GM23338 (cell line): ENCODE measurements at regions not wholly inside any gene's neighbourhood (a gene's known extent, or its start where the extent isn't known, plus 50 kb on each side); places are given as distances from the start of the nearest gene placed in this dataset.

Experiments used
- ATAC-seq: fragments of 200-7000 bp; cut with Tn5 transposase; 3 replicates; pipeline ENCODE4 v1.9.1; 2020
- DNase-seq: peaks from one replicate; pipeline ENCODE4 v3.0.0-alpha.2; 2015; ENCODE audit warnings: low spot score
- H2AFZ ChIP-seq: fragments of 200-600 bp; sonication (generic); 2 replicates; pipeline ENCODE4 v1.8.0; 2016; ENCODE audit warnings: antibody characterized with exemption, mild to moderate bottlenecking, moderate library complexity
- H3F3A ChIP-seq: fragments of 200-600 bp; sonication (generic); replicated peaks from 2 replicates; pipeline ENCODE4 v1.8.0; 2017; ENCODE audit warnings: antibody characterized with exemption, mixed run types, low read depth
- H3K27ac ChIP-seq: fragments of 200-600 bp; sonication (generic); 2 replicates; pipeline ENCODE4 v1.6.1; 2016; ENCODE audit warnings: low read depth
- H3K27me3 ChIP-seq: fragments of 200-600 bp; sonication (generic); 2 replicates; pipeline ENCODE4 v1.8.0; 2016; ENCODE audit warnings: mild to moderate bottlenecking, mixed run types, moderate library complexity; ENCODE audit not compliant: insufficient read depth
- H3K36me3 ChIP-seq: fragments of 200-600 bp; sonication (generic); 2 replicates; pipeline ENCODE4 v1.8.0; 2016; ENCODE audit warnings: mild to moderate bottlenecking; ENCODE audit not compliant: insufficient read depth
- H3K4me1 ChIP-seq: fragments of 200-600 bp; sonication (generic); 2 replicates; pipeline ENCODE4 v1.8.0; 2016; ENCODE audit warnings: mild to moderate bottlenecking, moderate library complexity; ENCODE audit not compliant: insufficient read depth
- H3K4me2 ChIP-seq: fragments of 200-600 bp; sonication (generic); 2 replicates; pipeline ENCODE4 v1.7.1; 2017; ENCODE audit warnings: mixed run types
- H3K4me3 ChIP-seq: fragments of 200-600 bp; sonication (generic); 2 replicates; pipeline ENCODE4 v1.6.1; 2016; ENCODE audit warnings: mixed run types
- H3K79me2 ChIP-seq: fragments of 200-600 bp; sonication (generic); replicated peaks from 2 replicates; pipeline ENCODE4 v1.8.0; 2017; ENCODE audit warnings: mild to moderate bottlenecking; ENCODE audit not compliant: insufficient read depth
- H3K9me2 ChIP-seq: fragments of 200-600 bp; sonication (generic); 2 replicates; pipeline ENCODE4 v1.8.0; 2017; ENCODE audit not compliant: insufficient read depth
- H4K20me1 ChIP-seq: fragments of 200-600 bp; sonication (generic); replicated peaks from 2 replicates; pipeline ENCODE4 v1.8.0; 2017; ENCODE audit warnings: mild to moderate bottlenecking; ENCODE audit not compliant: insufficient read depth
- H3K27ac Mint-ChIP-seq: 2 replicates; pipeline ENCODE4 v1.8.0; 2020; ENCODE audit warnings: inconsistent platforms, mild to moderate bottlenecking, moderate library complexity, mixed read lengths
- H3K27me3 Mint-ChIP-seq: 3 replicates; pipeline ENCODE4 v1.8.0; 2022; ENCODE audit warnings: low read depth, mild to moderate bottlenecking, moderate library complexity, mixed read lengths, inconsistent platforms; ENCODE audit not compliant: insufficient read depth, poor library complexity
- H3K36me3 Mint-ChIP-seq: 3 replicates; pipeline ENCODE4 v1.8.0; 2021; ENCODE audit warnings: low read depth, mild to moderate bottlenecking, inconsistent platforms, moderate library complexity, mixed read lengths
- H3K4me1 Mint-ChIP-seq: 3 replicates; pipeline ENCODE4 v1.8.0; 2020; ENCODE audit warnings: mild to moderate bottlenecking, inconsistent platforms, mixed read lengths
- H3K4me3 Mint-ChIP-seq: 3 replicates; pipeline ENCODE4 v1.8.0; 2021; ENCODE audit warnings: moderate library complexity, mild to moderate bottlenecking, inconsistent platforms, mixed read lengths
- H3K9me3 Mint-ChIP-seq: 3 replicates; pipeline ENCODE4 v1.8.0; 2020; ENCODE audit warnings: moderate library complexity, mild to moderate bottlenecking, inconsistent platforms, mixed read lengths
- ETS1 ChIP-seq: IDR thresholded peaks from 2 replicates; pipeline ENCODE4 v1.6.1; 2016; ENCODE audit warnings: antibody characterized with exemption
- EZH2 ChIP-seq: fragments of 200-600 bp; sonication (generic); IDR thresholded peaks from one replicate; pipeline ENCODE4 v1.8.0; 2017; ENCODE audit warnings: antibody characterized with exemption, mild to moderate bottlenecking, low read depth; ENCODE audit not compliant: unreplicated experiment
- NANOG ChIP-seq: IDR thresholded peaks from 2 replicates; pipeline ENCODE4 v1.6.1; 2016; ENCODE audit warnings: antibody characterized with exemption, borderline replicate concordance
- STAT1 ChIP-seq: IDR thresholded peaks from one replicate; pipeline ENCODE4 v1.6.1; 2016; ENCODE audit warnings: antibody characterized with exemption; ENCODE audit not compliant: unreplicated experiment
- ZNF114 ChIP-seq: fragments of 250-450 bp; sonication (Bioruptor Pico); IDR thresholded peaks from 2 replicates; pipeline ENCODE4 v1.5.0; 2020; ENCODE audit warnings: mild to moderate bottlenecking, moderate library complexity
- ZNF331 ChIP-seq: fragments of 250-450 bp; sonication (Bioruptor Pico); IDR thresholded peaks from 2 replicates; pipeline ENCODE4 v1.5.0; 2020; ENCODE audit warnings: low read depth, mild to moderate bottlenecking, moderate library complexity
- ZNF462 ChIP-seq: fragments of 250-450 bp; sonication (Bioruptor Pico); IDR thresholded peaks from 2 replicates; pipeline ENCODE4 v1.5.0; 2020; ENCODE audit warnings: mild to moderate bottlenecking, moderate library complexity
- TF ChIP-seq, protein P1 (sequence below): IDR thresholded peaks from one replicate; pipeline ENCODE4 v1.6.1; 2018; ENCODE audit warnings: antibody characterized with exemption; ENCODE audit not compliant: unreplicated experiment
- TF ChIP-seq, protein P2 (sequence below), 2 experiments: fragments of 200-600 bp in 1 of 2; sonication (generic) in 1 of 2; conservative IDR thresholded peaks; 2 replicates each; pipeline versions ENCODE4 v1.5.1 to v1.6.1; 2016 to 2017; ENCODE audit warnings: antibody characterized with exemption in 2 of 2, low read depth in 2 of 2, mild to moderate bottlenecking in 2 of 2, moderate library complexity in 1 of 2

DNA sequence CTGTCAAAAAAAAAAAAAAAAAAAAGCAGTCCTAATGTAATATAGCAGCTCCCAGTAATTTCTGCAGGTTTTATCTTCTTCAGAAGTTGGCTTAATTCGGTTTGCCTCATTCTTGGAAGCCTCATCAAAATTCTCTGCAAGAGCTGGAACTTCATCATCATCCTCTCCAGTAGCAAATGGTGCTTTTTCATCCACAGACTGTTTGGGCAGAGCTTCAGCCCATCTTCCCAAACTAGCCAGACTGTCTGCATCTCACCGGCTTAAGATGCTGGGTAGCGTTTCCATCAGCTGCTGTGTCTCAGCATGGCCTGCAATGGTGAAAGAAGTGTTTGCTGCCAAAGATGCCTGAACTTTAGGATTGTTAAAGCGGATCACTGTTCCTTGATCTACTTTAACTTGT, 112.6 kb downstream of the AIPL1 start (continued):
- TF ChIP-seq ZNF462 (CRISPR knock-in tag): no peak

DNA sequence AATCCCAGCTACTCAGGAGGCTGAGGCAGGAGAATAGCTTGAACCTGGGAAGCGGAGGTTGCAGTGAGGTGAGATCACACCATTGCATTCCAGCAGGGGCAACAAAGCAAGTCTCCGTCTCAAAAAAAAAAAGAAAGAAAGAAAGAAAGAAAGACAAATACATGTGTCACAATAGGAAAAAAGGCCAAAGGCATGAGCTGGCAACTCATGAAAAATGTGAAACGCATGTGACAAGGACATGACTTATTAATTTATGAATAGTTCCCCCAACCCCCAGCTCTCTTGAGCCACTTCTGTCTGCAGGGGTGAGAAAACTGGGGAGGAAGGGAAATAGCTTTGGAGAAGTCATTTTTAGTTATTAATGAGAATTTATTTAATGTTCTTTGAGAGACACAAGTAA, 120.6 kb downstream of the AIPL1 start:
- H3K4me1 ChIP-seq: no peaks in the 10 kb centered on the region
- no peaks in the 10 kb centered on the region for H3K36me3 ChIP-seq
- no peak overlapping the region for H3K27ac ChIP-seq
- Mint-ChIP-seq H3K36me3 (no peaks in the 10 kb centered on the region), H3K9me3 (no peaks in the 10 kb centered on the region), H3K4me3 (no peak overlapping the region), H3K4me1 (no peaks in the 10 kb centered on the region; the same call in 2 of the 3 replicates), H3K27me3 (peaks cover 4% of the 10 kb centered on the region), H3K27ac (no peak overlapping the region)
- H2AFZ ChIP-seq: no peak overlapping the region
- H4K20me1 ChIP-seq: no peaks in the 10 kb centered on the region
- no peak overlapping the region for H3K4me2 ChIP-seq
- H3K9me2 ChIP-seq: peaks cover 4% of the 10 kb centered on the region; the same call in 1 of the 2 replicates
- no peak for DNase-seq
- no peaks in the 10 kb centered on the region for H3F3A ChIP-seq
- ATAC-seq: no peak
- H3K79me2 ChIP-seq: no peaks in the 10 kb centered on the region
- no peak overlapping the region for H3K4me3 ChIP-seq
- no peaks in the 10 kb centered on the region for H3K27me3 ChIP-seq
- no peak for TF ChIP-seq EZH2
- no peak for TF ChIP-seq ETS1
- TF ChIP-seq, protein P1, sequence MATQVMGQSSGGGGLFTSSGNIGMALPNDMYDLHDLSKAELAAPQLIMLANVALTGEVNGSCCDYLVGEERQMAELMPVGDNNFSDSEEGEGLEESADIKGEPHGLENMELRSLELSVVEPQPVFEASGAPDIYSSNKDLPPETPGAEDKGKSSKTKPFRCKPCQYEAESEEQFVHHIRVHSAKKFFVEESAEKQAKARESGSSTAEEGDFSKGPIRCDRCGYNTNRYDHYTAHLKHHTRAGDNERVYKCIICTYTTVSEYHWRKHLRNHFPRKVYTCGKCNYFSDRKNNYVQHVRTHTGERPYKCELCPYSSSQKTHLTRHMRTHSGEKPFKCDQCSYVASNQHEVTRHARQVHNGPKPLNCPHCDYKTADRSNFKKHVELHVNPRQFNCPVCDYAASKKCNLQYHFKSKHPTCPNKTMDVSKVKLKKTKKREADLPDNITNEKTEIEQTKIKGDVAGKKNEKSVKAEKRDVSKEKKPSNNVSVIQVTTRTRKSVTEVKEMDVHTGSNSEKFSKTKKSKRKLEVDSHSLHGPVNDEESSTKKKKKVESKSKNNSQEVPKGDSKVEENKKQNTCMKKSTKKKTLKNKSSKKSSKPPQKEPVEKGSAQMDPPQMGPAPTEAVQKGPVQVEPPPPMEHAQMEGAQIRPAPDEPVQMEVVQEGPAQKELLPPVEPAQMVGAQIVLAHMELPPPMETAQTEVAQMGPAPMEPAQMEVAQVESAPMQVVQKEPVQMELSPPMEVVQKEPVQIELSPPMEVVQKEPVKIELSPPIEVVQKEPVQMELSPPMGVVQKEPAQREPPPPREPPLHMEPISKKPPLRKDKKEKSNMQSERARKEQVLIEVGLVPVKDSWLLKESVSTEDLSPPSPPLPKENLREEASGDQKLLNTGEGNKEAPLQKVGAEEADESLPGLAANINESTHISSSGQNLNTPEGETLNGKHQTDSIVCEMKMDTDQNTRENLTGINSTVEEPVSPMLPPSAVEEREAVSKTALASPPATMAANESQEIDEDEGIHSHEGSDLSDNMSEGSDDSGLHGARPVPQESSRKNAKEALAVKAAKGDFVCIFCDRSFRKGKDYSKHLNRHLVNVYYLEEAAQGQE: no peak
- no peak for TF ChIP-seq NANOG
- no peak for TF ChIP-seq ZNF114
- no peak for TF ChIP-seq STAT1
- no peak for TF ChIP-seq ZNF331
- TF ChIP-seq, protein P2, sequence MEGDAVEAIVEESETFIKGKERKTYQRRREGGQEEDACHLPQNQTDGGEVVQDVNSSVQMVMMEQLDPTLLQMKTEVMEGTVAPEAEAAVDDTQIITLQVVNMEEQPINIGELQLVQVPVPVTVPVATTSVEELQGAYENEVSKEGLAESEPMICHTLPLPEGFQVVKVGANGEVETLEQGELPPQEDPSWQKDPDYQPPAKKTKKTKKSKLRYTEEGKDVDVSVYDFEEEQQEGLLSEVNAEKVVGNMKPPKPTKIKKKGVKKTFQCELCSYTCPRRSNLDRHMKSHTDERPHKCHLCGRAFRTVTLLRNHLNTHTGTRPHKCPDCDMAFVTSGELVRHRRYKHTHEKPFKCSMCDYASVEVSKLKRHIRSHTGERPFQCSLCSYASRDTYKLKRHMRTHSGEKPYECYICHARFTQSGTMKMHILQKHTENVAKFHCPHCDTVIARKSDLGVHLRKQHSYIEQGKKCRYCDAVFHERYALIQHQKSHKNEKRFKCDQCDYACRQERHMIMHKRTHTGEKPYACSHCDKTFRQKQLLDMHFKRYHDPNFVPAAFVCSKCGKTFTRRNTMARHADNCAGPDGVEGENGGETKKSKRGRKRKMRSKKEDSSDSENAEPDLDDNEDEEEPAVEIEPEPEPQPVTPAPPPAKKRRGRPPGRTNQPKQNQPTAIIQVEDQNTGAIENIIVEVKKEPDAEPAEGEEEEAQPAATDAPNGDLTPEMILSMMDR (conservative IDR thresholded peaks at IDR 0.05; ENCODE audit: low read depth in 2 of 2): no peak
